Lower leg skin (tissue), 4 donors: ENCODE measurements at regions not wholly inside any gene's neighbourhood (a gene's known extent, or its start where the extent isn't known, plus 50 kb on each side); places are given as distances from the start of the nearest gene placed in this dataset.

ENCODE experiments used
- DNase-seq, 2 donors: peaks; one replicate each; pipeline ENCODE4 v3.0.0-alpha.2; 2019; ENCODE audit warnings: low spot score in 2 of 2
- H3K4me3 ChIP-seq: fragments of 200-600 bp; sonication (generic); 2 replicates; pipeline ENCODE4 v1.5.1; 2017; ENCODE audit warnings: mild to moderate bottlenecking, low read depth; ENCODE audit not compliant: poor library complexity, severe bottlenecking
- POLR2A ChIP-seq, 2 donors: fragments of 450-650 bp; IDR thresholded peaks; one replicate each; pipeline ENCODE4 v1.6.1; 2016 to 2017; ENCODE audit warnings: antibody characterized with exemption in 2 of 2, mild to moderate bottlenecking in 1 of 2, moderate library complexity in 1 of 2
- WGBS, 2 donors: methylation state at CpG; one replicate each; pipeline ENCODE4 v1.1.5; 2018; 5-methylcytosine and 5-hydroxymethylcytosine counted together
- intact Hi-C: fragments of 100-400 bp; cut with DNase I; formaldehyde crosslinking; loops from one replicate; pipeline ENCODE4 v1.15.0; 2023; ENCODE audit warnings: low total_unique reads
- TF ChIP-seq, protein P1 (sequence below), 3 donors: fragments of 450-650 bp; IDR thresholded peaks; one replicate each; pipeline ENCODE4 v1.5.1; 2016; ENCODE audit warnings: antibody characterized with exemption in 3 of 3, mild to moderate bottlenecking in 3 of 3, moderate library complexity in 2 of 3

DNA sequence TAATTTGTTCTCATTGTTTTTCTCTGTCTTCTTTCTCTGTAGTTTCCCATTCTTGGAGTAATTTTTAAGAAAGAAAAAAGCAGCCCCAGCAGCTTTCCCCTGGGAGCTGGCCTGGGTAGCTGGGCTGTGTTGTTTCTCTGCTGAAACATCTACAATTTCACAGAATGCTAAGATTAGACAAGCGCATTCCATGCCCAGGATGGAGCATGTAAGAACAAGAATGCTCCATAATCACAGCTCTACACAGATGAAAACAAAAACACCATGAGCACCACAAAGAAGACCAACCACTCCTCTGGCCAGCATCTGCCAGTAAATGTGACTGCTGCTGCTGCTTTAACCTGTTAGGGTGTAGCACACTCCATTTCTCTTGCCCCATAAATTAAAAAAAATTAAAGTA lies 239.2 kb upstream of the SLITRK1 start:
- no peak for TF ChIP-seq POLR2A (IDR thresholded peaks at IDR 0.05)
- TF ChIP-seq, protein P1, sequence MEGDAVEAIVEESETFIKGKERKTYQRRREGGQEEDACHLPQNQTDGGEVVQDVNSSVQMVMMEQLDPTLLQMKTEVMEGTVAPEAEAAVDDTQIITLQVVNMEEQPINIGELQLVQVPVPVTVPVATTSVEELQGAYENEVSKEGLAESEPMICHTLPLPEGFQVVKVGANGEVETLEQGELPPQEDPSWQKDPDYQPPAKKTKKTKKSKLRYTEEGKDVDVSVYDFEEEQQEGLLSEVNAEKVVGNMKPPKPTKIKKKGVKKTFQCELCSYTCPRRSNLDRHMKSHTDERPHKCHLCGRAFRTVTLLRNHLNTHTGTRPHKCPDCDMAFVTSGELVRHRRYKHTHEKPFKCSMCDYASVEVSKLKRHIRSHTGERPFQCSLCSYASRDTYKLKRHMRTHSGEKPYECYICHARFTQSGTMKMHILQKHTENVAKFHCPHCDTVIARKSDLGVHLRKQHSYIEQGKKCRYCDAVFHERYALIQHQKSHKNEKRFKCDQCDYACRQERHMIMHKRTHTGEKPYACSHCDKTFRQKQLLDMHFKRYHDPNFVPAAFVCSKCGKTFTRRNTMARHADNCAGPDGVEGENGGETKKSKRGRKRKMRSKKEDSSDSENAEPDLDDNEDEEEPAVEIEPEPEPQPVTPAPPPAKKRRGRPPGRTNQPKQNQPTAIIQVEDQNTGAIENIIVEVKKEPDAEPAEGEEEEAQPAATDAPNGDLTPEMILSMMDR (IDR thresholded peaks at IDR 0.05), result no peak
- WGBS, 2 donors, result 22 to 58% methylated on average over 1 of the region's 1 CpG
- intact Hi-C loops, result no loop called here
- DNase-seq, result no peak
- H3K4me3 ChIP-seq, result no peak overlapping the region

GRCh38 chr13:84118839-84119409 lies 236.7 kb upstream of the SLITRK1 start:
- intact Hi-C loops, result no loop called here

DNA sequence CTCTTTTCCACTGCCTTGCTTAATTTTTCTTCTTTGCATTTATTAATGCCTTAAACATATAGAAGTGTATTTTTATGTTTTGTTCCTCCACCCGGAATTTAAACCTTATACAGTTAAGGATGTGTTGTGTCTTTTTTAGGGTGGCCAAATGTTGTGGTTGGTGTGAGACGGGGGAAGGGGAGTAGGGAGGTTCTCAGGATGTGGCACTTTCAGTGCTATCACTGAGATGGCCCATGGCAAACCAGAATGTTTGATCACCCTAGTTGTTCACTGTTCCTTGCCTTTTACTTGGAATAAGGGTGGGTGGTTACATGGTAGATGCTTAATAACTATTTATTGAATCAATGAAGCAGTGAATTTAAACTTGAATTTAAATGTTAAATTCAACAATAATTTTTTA lies 216.0 kb upstream of the SLITRK1 start:
- intact Hi-C loops, result no loop called here
- no peak for DNase-seq
- TF ChIP-seq, protein P1 (IDR thresholded peaks at IDR 0.05), result no peak
- TF ChIP-seq POLR2A (IDR thresholded peaks at IDR 0.05), result no peak
- no peak overlapping the region for H3K4me3 ChIP-seq
- 79 to 81% methylated on average over 2 of the region's 2 CpGs for WGBS, 2 donors

More at GRCh38 chr13:84118839-84119409, 236.7 kb upstream of the SLITRK1 start:
- DNase-seq, result no peak
- H3K4me3 ChIP-seq, result no peak overlapping the region
- 34 to 46% methylated on average over 2 of the region's 2 CpGs for WGBS, 2 donors
- TF ChIP-seq, protein P1 (IDR thresholded peaks at IDR 0.05), result no peak
- no peak for TF ChIP-seq POLR2A (IDR thresholded peaks at IDR 0.05)

DNA sequence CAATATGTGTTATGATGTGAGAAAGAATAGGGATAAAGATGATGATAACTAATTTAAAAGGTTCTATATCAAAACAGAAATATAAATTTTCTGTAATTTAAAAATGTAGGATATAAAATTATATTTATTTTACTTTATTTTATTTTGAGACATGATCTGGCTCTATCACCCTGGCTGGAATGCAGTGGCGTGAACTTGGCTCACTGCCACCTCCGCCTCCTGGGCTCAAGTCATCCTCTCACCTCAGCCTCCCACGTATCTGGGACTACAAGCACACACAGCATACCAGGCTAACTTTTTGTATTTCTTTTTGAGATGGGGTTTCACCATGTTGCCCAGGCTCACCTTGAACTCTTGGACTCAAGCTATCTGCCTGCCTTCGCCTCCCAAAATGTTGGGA lies 214.9 kb upstream of the SLITRK1 start:
- no peak for DNase-seq
- WGBS, 2 donors, result 62 to 69% methylated on average over 4 of the region's 4 CpGs
- intact Hi-C loops, result no loop called here
- no peak overlapping the region for H3K4me3 ChIP-seq
- TF ChIP-seq, protein P1 (IDR thresholded peaks at IDR 0.05), result no peak

DNA sequence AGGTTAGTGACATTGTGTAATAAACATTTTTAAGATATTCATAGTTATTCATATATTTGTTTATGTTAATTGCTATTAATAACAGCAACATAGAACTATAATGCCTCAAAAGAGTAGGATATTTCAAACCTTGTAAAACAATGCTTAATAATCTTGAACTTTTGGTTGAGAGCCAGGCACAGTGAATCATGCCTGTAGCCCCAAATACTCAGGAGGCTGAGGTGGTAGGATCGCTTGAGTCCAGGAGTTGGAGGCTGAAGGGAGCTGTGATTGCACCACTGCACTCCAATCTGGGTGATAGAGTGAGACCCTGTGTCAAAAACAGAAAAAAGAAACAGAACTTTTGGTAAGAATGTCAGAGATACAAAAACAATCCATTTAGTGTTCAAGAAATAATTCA lies 213.9 kb upstream of the SLITRK1 start:
- intact Hi-C loops, result no loop called here
- WGBS, 2 donors, result 71 to 80% methylated on average over 1 of the region's 1 CpG
- TF ChIP-seq, protein P1 (IDR thresholded peaks at IDR 0.05), result no peak
- no peak for TF ChIP-seq POLR2A (IDR thresholded peaks at IDR 0.05)
- DNase-seq, result no peak
- H3K4me3 ChIP-seq, result no peak overlapping the region

DNA sequence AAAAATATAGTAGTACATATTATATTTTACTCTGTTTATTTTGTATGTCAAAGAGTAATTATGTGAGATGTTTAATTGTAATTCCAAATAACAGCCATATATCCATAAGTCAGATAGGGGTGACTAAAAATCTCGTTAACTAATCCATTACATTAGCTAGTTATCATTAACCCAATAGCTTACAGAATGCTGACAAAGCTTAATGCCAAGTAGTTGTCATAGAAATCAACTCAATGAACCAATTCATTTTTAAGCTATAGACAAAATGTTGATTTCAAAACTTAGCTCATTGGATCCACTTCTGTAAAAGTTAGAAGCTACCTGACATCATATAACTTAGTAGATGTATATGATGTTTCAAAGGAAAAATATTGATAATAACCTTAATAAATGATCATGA lies 206.7 kb upstream of the SLITRK1 start:
- no peak for DNase-seq
- TF ChIP-seq, protein P1 (IDR thresholded peaks at IDR 0.05), result no peak
- no peak for TF ChIP-seq POLR2A (IDR thresholded peaks at IDR 0.05)

More for the DNA sequence above, 206.7 kb upstream of the SLITRK1 start:
- intact Hi-C loops, result no loop called here
- no peak overlapping the region for H3K4me3 ChIP-seq
- 55 to 73% methylated on average over 1 of the region's 1 CpG for WGBS, 2 donors
